DOHH2 (cell line): ENCODE measurements at regions not wholly inside any gene's neighbourhood (a gene's known extent, or its start where the extent isn't known, plus 50 kb on each side); places are given as distances from the start of the nearest gene placed in this dataset.

Source experiments
- H3F3A ChIP-seq: fragments of 200-600 bp; sonication (generic), shearing (Covaris generic); 2 replicates; pipeline ENCODE4 v1.6.0; 2016; ENCODE audit warnings: antibody characterized with exemption, mild to moderate bottlenecking; ENCODE audit not compliant: control insufficient read depth, insufficient read depth
- H3K27ac ChIP-seq: fragments of 200-600 bp; sonication (generic); 2 replicates; pipeline ENCODE4 v1.5.1; 2014; ENCODE audit warnings: low read depth, mild to moderate bottlenecking, low read length, moderate library complexity
- H3K27me3 ChIP-seq: fragments of 200-600 bp; sonication (generic); 2 replicates; pipeline ENCODE4 v1.6.1; 2014; ENCODE audit warnings: mild to moderate bottlenecking, low read length, mixed read lengths; ENCODE audit not compliant: control insufficient read depth
- H3K36me3 ChIP-seq: fragments of 200-600 bp; sonication (generic); 2 replicates; pipeline ENCODE4 v1.6.1; 2014; ENCODE audit warnings: mild to moderate bottlenecking, low read length, moderate library complexity, mixed read lengths; ENCODE audit not compliant: control insufficient read depth
- H3K4me1 ChIP-seq: fragments of 200-600 bp; sonication (generic); 2 replicates; pipeline ENCODE4 v1.6.1; 2014; ENCODE audit warnings: mild to moderate bottlenecking, low read length, mixed read lengths; ENCODE audit not compliant: control insufficient read depth
- H3K4me2 ChIP-seq: fragments of 200-600 bp; sonication (generic); 2 replicates; pipeline ENCODE4 v1.6.0; 2014; ENCODE audit warnings: mild to moderate bottlenecking, low read length, moderate library complexity
- H3K4me3 ChIP-seq: fragments of 200-600 bp; sonication (generic); 2 replicates; pipeline ENCODE4 v1.5.1; 2014; ENCODE audit warnings: mild to moderate bottlenecking, low read length, mixed read lengths
- H3K79me2 ChIP-seq: fragments of 200-600 bp; sonication (generic); 2 replicates; pipeline ENCODE4 v1.6.1; 2014; ENCODE audit warnings: mild to moderate bottlenecking, low read length, mixed read lengths; ENCODE audit not compliant: control insufficient read depth
- H3K9me2 ChIP-seq: fragments of 200-600 bp; sonication (generic); replicated peaks from 2 replicates; pipeline ENCODE4 v1.6.1; 2014; ENCODE audit warnings: mild to moderate bottlenecking, low read length, mixed read lengths; ENCODE audit not compliant: control insufficient read depth
- H3K9me3 ChIP-seq: fragments of 200-600 bp; sonication (generic); 2 replicates; pipeline ENCODE4 v1.6.1; 2014; ENCODE audit warnings: antibody characterized with exemption, low read length, mixed read lengths; ENCODE audit not compliant: control insufficient read depth, insufficient read depth
- H4K20me1 ChIP-seq: fragments of 200-600 bp; sonication (generic); 2 replicates; pipeline ENCODE4 v1.6.0; 2014; ENCODE audit warnings: low read depth, mild to moderate bottlenecking, antibody characterized with exemption, low read length, moderate library complexity; ENCODE audit not compliant: control insufficient read depth, insufficient read depth
- CTCF ChIP-seq: fragments of 200-600 bp; sonication (generic); IDR thresholded peaks from one replicate; pipeline ENCODE4 v1.5.1; 2014; ENCODE audit warnings: antibody characterized with exemption, mild to moderate bottlenecking, low read depth, low read length; ENCODE audit not compliant: poor library complexity, severe bottlenecking
- EZH2phosphoT487 ChIP-seq: fragments of 200-600 bp; sonication (generic); IDR thresholded peaks from 2 replicates; pipeline ENCODE4 v1.6.1; 2017; ENCODE audit warnings: borderline replicate concordance, mild to moderate bottlenecking, antibody characterized with exemption, low read length, moderate library complexity, mixed read lengths

GRCh38 chr12:105667973-105668743 is 337.7 kb downstream of the C12orf75 start:
- H3K4me1 ChIP-seq = no peaks in the 10 kb centered on the region
- no peak overlapping the region for H3K27ac ChIP-seq
- no peak overlapping the region for H3K4me2 ChIP-seq
- H3K4me3 ChIP-seq = no peak overlapping the region
- H3K36me3 ChIP-seq = no peaks in the 10 kb centered on the region
- H4K20me1 ChIP-seq = no peaks in the 10 kb centered on the region
- no peaks in the 10 kb centered on the region for H3K27me3 ChIP-seq
- H3K9me3 ChIP-seq = no peaks in the 10 kb centered on the region; the same call in 1 of the 2 replicates
- TF ChIP-seq CTCF = no peak
- no peak for TF ChIP-seq EZH2phosphoT487
- H3F3A ChIP-seq = no peaks in the 10 kb centered on the region
- no peaks in the 10 kb centered on the region for H3K9me2 ChIP-seq
- H3K79me2 ChIP-seq = no peaks in the 10 kb centered on the region

GRCh38 chr12:105670672-105671071 is 340.2 kb downstream of the C12orf75 start:
- Histone ChIP-seq H3K79me2 (no peaks in the 10 kb centered on the region), H3K9me3 (no peaks in the 10 kb centered on the region; the same call in 1 of the 2 replicates), H3K36me3 (no peaks in the 10 kb centered on the region), H3K4me3 (no peak overlapping the region), H3K4me1 (no peaks in the 10 kb centered on the region), H3F3A (no peaks in the 10 kb centered on the region), H4K20me1 (no peaks in the 10 kb centered on the region), H3K27me3 (no peaks in the 10 kb centered on the region), H3K27ac (no peak overlapping the region), H3K4me2 (no peak overlapping the region), H3K9me2 (no peaks in the 10 kb centered on the region)
- TF ChIP-seq EZH2phosphoT487 = no peak
- TF ChIP-seq CTCF = no peak

- no peak overlapping the region for H3K4me3 ChIP-seq
- TF ChIP-seq CTCF (no peak), EZH2phosphoT487 (no peak)
- H3K9me3 ChIP-seq = no peaks in the 10 kb centered on the region; the same call in 1 of the 2 replicates
- H3K9me2 ChIP-seq = no peaks in the 10 kb centered on the region
- H3F3A ChIP-seq = no peaks in the 10 kb centered on the region
- no peak overlapping the region for H3K27ac ChIP-seq
- no peaks in the 10 kb centered on the region for H3K36me3 ChIP-seq
- no peaks in the 10 kb centered on the region for H4K20me1 ChIP-seq
- H3K27me3 ChIP-seq = no peaks in the 10 kb centered on the region
- no peak overlapping the region for H3K4me2 ChIP-seq
- H3K4me1 ChIP-seq = no peaks in the 10 kb centered on the region
- H3K79me2 ChIP-seq = no peaks in the 10 kb centered on the region
Measured at GRCh38 chr12:105671720-105672119, 341.2 kb downstream of the C12orf75 start.
